ENCODE measurements at regions not wholly inside any gene's neighbourhood (a gene's known extent, or its start where the extent isn't known, plus 50 kb on each side); places are given as distances from the start of the nearest gene placed in this dataset.

GRCh38 chr7:153390955-153391354 is 631.4 kb downstream of the ACTR3B start:
- TF ChIP-seq CTCF (IDR thresholded peaks at IDR 0.05; ENCODE audit: low read depth, low read length, missing control alignments) = no peak
- no peak for DNase-seq (ENCODE audit: low read depth)
- no peak overlapping the region for H3K4me3 ChIP-seq (ENCODE audit: low read depth, low read length)

GRCh38 chr7:153392726-153393125 is 633.2 kb downstream of the ACTR3B start:
- H3K4me3 ChIP-seq (ENCODE audit: low read depth, low read length) = no peak overlapping the region
- no peak for TF ChIP-seq CTCF (IDR thresholded peaks at IDR 0.05; ENCODE audit: low read depth, low read length, missing control alignments)
- no peak for DNase-seq (ENCODE audit: low read depth)

GRCh38 chr7:153393666-153394065 is 634.1 kb downstream of the ACTR3B start:
- TF ChIP-seq CTCF (IDR thresholded peaks at IDR 0.05; ENCODE audit: low read depth, low read length, missing control alignments) = no peak
- DNase-seq (ENCODE audit: low read depth) = no peak
- no peak overlapping the region for H3K4me3 ChIP-seq (ENCODE audit: low read depth, low read length)

- no peak overlapping the region for H3K4me3 ChIP-seq (ENCODE audit: low read depth, low read length)
- DNase-seq (ENCODE audit: low read depth) = no peak
- no peak for TF ChIP-seq CTCF (IDR thresholded peaks at IDR 0.05; ENCODE audit: low read depth, low read length, missing control alignments)
Observed at GRCh38 chr7:153396475-153396874, 636.9 kb downstream of the ACTR3B start.

- DNase-seq (ENCODE audit: low read depth) = no peak
- H3K4me3 ChIP-seq (ENCODE audit: low read depth, low read length) = no peak overlapping the region
- no peak for TF ChIP-seq CTCF (IDR thresholded peaks at IDR 0.05; ENCODE audit: low read depth, low read length, missing control alignments)
Observed at GRCh38 chr7:153397459-153397858, 637.9 kb downstream of the ACTR3B start.

- DNase-seq (ENCODE audit: low read depth) = no peak
- no peak for TF ChIP-seq CTCF (IDR thresholded peaks at IDR 0.05; ENCODE audit: low read depth, low read length, missing control alignments)
- H3K4me3 ChIP-seq (ENCODE audit: low read depth, low read length) = no peak overlapping the region
Observed at GRCh38 chr7:153397906-153398305, 638.4 kb downstream of the ACTR3B start.

- no peak overlapping the region for H3K4me3 ChIP-seq (ENCODE audit: low read depth, low read length)
- no peak for DNase-seq (ENCODE audit: low read depth)
- TF ChIP-seq CTCF (IDR thresholded peaks at IDR 0.05; ENCODE audit: low read depth, low read length, missing control alignments) = no peak
Observed at GRCh38 chr7:153398370-153398769, 638.8 kb downstream of the ACTR3B start.
